Hindlimb muscle (tissue), 1 donor: ENCODE measurements at regions not wholly inside any gene's neighbourhood (a gene's known extent, or its start where the extent isn't known, plus 50 kb on each side); places are given as distances from the start of the nearest gene placed in this dataset.

Experiments
- DNase-seq: peaks from one replicate; pipeline ENCODE4 v3.0.0-alpha.2; 2013

GRCh38 chr7:70907259-70908247 lies 224.4 kb upstream of the GALNT17 start:
- DNase-seq, result no peak

- no peak for DNase-seq
Measured at GRCh38 chr7:70913924-70914323, 218.0 kb upstream of the GALNT17 start.

GRCh38 chr7:70915067-70915466 lies 216.9 kb upstream of the GALNT17 start:
- DNase-seq, result no peak

- no peak for DNase-seq
Measured at GRCh38 chr7:70919481-70920073, 212.4 kb upstream of the GALNT17 start.

GRCh38 chr7:70920876-70921275 lies 211.1 kb upstream of the GALNT17 start:
- no peak for DNase-seq

- DNase-seq, result peak; percentile 19
Measured at GRCh38 chr7:70923181-70923845, 208.6 kb upstream of the GALNT17 start.

DNA sequence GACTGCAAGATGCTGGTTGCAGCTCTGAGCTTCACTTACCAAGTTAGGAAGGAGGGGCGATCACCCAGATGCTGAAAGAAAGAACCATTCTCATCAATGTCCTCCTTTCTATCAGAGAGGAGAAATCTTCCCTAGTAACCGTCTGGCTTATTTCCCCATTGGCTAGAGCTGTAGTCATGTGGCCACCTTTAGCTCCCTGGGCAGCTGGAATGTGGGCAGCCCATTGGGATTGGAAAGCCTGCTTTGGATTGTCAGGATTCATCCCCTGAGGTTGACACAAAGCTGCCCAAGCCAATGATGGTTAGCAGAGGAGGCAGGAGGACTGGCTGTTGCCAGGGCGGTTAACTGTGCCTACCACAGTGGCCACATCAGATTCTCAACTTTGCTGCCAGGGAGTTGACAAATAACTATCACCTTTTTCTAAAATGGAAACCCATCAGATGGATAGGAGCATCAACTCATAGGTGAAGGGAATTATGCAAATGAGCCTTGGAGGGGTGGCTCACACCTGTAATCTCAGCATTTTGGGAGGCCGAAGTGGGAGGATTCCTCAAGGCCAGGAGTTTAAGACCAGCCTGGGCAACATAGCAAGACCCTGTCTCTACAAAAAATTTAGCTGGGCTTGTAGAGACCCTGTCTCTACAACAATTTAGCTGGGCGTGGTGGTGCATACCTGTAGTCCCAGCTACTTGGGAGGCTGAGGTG lies 206.4 kb upstream of the GALNT17 start:
- DNase-seq, result no peak

DNA sequence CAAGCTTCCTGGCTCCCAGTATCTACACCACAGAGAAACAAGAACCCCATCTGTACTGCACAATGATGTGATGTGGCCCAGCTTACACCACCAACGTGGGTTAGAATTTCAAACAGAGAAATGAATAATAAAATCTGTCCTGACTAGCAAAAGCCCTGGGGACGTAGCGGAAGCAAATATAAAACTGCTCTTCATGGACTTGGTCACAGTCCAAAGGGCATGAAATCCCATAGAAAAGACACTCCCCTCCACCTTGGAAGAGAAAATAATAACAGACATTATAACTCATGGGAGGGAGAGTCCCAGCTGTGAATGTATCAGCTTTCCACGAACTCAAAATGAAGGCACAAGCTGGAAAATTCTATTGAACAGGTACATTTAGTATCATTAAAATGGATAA lies 205.3 kb upstream of the GALNT17 start:
- no peak for DNase-seq

GRCh38 chr7:70935311-70935710 lies 196.6 kb upstream of the GALNT17 start:
- DNase-seq, result no peak

DNA sequence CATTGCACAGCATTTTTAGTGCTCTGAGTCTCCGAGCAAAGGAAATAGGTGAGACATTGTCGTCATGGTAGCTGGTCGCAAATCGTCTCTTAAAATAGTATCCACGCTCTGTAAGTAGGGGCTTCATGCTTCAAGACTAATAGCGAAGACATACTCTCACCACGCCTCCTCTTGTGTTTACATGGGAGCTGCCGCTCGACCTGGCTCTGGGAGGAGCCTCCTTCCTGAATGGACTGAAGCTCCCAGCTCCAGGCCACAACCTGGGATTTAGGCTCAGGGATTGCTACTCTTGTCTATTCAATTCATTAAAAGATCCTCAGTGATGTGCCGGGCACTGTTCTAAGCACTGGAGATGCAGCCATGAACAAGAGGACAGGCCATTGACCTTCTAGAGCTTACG lies 196.1 kb upstream of the GALNT17 start:
- DNase-seq, result no peak

DNA sequence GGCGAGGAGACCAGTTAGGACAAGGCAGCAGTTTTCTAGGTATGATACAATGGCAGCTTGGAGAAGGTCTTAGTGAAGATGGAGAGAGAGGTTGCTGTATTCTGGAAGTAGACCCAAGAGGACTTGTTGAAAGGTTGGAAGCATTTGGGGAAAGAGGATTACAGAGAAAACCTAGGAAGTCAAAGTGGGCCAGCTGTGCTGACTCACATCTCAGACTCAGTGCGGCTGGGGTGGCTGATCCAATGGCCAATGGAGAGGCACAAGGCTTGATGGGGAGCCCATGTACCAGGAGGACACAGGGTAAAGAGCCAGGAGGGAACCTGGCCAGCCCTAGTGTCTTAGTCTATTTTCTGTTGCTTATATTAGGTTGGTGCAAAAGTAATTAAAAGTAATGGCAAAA lies 194.5 kb upstream of the GALNT17 start:
- DNase-seq, result no peak

- no peak for DNase-seq
Measured at GRCh38 chr7:70940597-70940996, 191.3 kb upstream of the GALNT17 start.

DNA sequence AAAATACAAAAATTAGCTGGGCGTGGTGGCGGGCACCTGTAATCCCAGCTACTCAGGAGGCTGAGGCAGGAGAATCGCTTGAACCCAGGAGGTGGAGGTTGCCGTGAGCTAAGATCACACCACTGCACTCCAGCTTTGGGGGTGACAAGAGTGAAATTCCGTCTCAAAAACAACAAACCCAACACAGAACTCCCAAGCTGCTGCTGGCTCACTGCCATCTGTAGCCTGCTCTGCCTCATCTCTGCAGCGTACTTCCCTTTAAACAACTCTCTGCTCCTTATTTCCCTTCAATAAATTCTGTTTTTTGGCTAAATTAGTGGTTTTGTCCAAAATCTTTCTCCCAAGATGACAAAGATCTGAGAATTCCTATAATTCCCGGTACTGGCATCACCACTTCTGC lies 189.2 kb upstream of the GALNT17 start:
- DNase-seq, result no peak

DNA sequence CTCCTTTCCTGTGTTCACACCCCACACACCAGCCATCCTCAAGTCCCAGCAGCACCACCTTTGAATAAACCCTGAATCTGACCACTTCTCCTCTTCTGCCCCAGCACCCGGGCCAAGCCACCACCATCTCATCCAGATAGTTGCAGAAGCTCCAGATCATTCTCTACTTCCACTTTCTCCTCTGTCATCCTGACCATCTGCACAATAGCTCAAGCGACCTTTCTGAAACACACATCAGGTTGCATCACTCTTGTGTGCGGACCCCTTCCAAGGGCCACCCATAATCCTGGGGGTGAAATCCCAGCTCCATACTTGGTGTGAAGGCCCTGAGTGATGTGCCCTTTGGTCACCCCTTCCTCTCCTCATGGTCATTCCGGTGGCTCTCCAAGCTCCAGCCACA lies 187.4 kb upstream of the GALNT17 start:
- no peak for DNase-seq

DNA sequence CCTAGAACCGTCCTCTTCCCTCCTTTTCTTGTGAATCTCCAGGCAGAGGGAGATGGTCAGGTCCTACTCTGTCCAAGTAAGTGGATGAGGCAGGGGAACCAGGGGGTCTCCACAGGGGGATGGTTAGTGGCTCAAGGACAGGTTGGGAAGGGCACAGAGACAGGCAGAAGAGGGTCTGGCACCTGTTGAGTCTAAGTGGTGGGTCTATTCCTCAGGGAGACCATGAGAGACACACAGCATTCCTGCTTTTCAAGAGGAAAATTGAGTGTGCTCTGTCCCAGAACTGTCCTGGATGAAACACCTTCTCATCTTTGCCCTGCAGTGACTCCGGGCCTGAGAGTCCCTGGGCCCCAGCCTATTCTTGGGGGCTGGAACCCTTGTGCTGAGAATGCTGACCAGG lies 184.8 kb upstream of the GALNT17 start:
- DNase-seq, result no peak

GRCh38 chr7:70949862-70950261 lies 182.1 kb upstream of the GALNT17 start:
- no peak for DNase-seq

GRCh38 chr7:70951271-70951962 lies 180.5 kb upstream of the GALNT17 start:
- no peak for DNase-seq

- DNase-seq, result no peak
Measured at GRCh38 chr7:70952311-70952710, 179.6 kb upstream of the GALNT17 start.

DNA sequence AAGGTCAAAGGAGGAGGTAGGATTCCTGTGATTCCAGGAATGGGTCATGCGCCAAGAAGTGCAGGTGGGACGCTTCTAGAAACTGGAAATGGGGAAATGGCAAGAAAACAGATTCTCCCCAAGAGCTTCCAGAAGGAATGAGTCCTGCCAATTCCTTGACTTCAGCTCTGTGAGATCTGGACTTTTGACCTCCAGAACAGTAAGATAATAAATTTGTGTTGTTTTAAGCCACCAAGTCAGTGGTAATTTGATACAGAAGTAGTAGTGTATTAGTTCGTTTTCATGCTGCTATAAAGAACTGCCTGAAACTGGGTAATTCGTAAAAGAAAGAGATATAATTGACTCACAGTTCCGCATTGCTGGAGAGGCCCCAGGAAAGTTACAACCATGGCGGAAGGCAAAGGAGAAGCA lies 178.6 kb upstream of the GALNT17 start:
- DNase-seq, result peak; percentile 58

GRCh38 chr7:70953796-70954195 lies 178.1 kb upstream of the GALNT17 start:
- no peak for DNase-seq

DNA sequence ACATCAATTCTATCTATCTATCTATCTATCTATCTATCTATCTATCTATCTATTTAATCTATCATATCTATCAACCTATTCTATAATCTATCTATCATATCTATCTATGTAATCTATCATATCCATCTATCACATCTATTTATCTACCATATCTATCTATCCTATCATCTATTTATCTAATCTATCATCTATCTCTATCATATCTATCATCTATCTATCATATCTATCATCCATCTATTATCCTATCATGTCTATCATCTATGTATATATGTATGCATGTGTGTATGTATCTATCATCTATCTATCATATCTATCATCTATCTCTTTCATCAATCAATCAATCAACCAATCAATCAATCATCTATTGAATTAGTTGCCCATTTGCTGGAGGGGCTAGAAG lies 159.3 kb upstream of the GALNT17 start:
- no peak for DNase-seq

DNA sequence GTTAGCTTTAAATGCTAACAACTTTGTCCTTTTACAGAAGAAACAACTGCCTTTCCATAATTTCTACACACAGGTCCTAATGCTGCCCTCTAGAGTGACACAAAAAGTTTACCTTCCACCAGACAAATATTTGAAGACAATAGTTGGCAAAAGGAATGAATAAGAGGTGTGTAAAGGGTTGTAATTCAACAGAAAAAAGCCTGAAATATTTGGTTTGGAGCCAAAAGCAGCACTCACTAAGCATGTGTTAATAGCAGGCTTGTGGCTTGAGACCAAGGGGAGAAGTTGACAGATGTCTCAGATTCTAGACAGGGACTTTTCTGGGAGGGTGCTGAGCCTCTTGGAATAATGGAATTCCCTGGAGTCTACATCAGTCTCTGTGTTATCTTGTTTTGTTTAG lies 156.2 kb upstream of the GALNT17 start:
- DNase-seq, result no peak
